GM12878 (cell line): ENCODE measurements at regions not wholly inside any gene's neighbourhood (a gene's known extent, or its start where the extent isn't known, plus 50 kb on each side); places are given as distances from the start of the nearest gene placed in this dataset.

Source experiments
- ATAC-seq: fragments of 200-7000 bp; cut with Tn5 transposase; 3 replicates; pipeline ENCODE4 v1.9.1; 2020; ENCODE audit warnings: mild to moderate bottlenecking, moderate library complexity
- BruUV-seq: library from RNA; stranded (reverse); fragments of 400-500 nt; replicated peaks from 2 replicates; lab custom pipeline; 2021; lab: Mats Ljungman, UMichigan
- CTCF ChIA-PET: fragments of 300-600 bp; sonication (Branson Sonifier 250); formaldehyde crosslinking; extraction: SDS; loops from one replicate; lab custom pipeline; 2021; ENCODE audit warnings: inconsistent platforms; lab: Yijun Ruan, JAX
- POLR2A ChIA-PET: fragments of 350-600 bp; formaldehyde crosslinking; extraction: SDS; loops from one replicate; lab custom pipeline; 2021; ENCODE audit warnings: inconsistent platforms; lab: Charles Lee
- RAD21 ChIA-PET: fragments of 300-600 bp; sonication (Branson Sonifier 250); formaldehyde crosslinking; loops from one replicate; lab custom pipeline; 2023; ENCODE audit warnings: antibody characterized with exemption; ENCODE audit not compliant: unreplicated experiment; lab: Charles Lee
- SMC1A ChIA-PET: fragments of 300-600 bp; sonication (Branson Sonifier 250); formaldehyde crosslinking; loops from one replicate; lab custom pipeline; 2023; ENCODE audit not compliant: unreplicated experiment, uncharacterized antibody; lab: Charles Lee
- DNase-seq: peaks from one replicate; pipeline ENCODE4 v3.0.0-alpha.2; 2011; ENCODE audit warnings: low read depth, low spot score
- FAIRE-seq: peaks from 3 replicates; lab custom pipeline; 2011; peaks lifted over from hg19 to GRCh38; lab: Jason Lieb, UNC
- H2AFZ ChIP-seq: 2 replicates; pipeline ENCODE4 v1.6.0; 2011; ENCODE audit warnings: low read depth, low read length, control low read depth; ENCODE audit not compliant: control insufficient read depth
- H3K27ac ChIP-seq: 2 replicates; pipeline ENCODE4 v1.5.1; 2011; ENCODE audit warnings: control low read depth; ENCODE audit not compliant: control insufficient read depth, insufficient read depth
- H3K27me3 ChIP-seq, 2 experiments: replicated peaks in 1 of 2; 2 replicates each; pipeline versions ENCODE4 v1.6.0 to v1.6.1; 2011; ENCODE audit warnings: low read length in 1 of 2; ENCODE audit not compliant: control insufficient read depth in 2 of 2, insufficient read depth in 2 of 2
- H3K36me3 ChIP-seq, 2 experiments: 2 replicates each; pipeline ENCODE4 v1.5.1; 2011; ENCODE audit warnings: low read length in 1 of 2; ENCODE audit not compliant: control insufficient read depth in 2 of 2, insufficient read depth in 2 of 2
- H3K4me1 ChIP-seq: 2 replicates; pipeline ENCODE4 v1.6.1; 2011; ENCODE audit warnings: mild to moderate bottlenecking, low read length, moderate library complexity, mixed read lengths; ENCODE audit not compliant: control insufficient read depth, insufficient read depth
- H3K4me2 ChIP-seq: 2 replicates; pipeline ENCODE4 v1.6.0; 2011; ENCODE audit warnings: control low read depth; ENCODE audit not compliant: control insufficient read depth, insufficient read depth
- H3K4me3 ChIP-seq: fragments of 200-600 bp; sonication (generic); 2 replicates; pipeline ENCODE4 v1.5.1; 2016
- H3K79me2 ChIP-seq: 2 replicates; pipeline ENCODE4 v1.6.0; 2011; ENCODE audit warnings: low read length; ENCODE audit not compliant: control insufficient read depth, insufficient read depth
- H3K9ac ChIP-seq: 2 replicates; pipeline ENCODE4 v1.8.0; 2011; ENCODE audit warnings: low read length, control low read depth, mixed read lengths; ENCODE audit not compliant: control insufficient read depth, insufficient read depth
- H3K9me3 ChIP-seq: replicated peaks from 3 replicates; pipeline ENCODE4 v1.5.1; 2011; ENCODE audit warnings: mild to moderate bottlenecking, low read length; ENCODE audit not compliant: control insufficient read depth, insufficient read depth
- H4K20me1 ChIP-seq: 2 replicates; pipeline ENCODE4 v1.6.0; 2011; ENCODE audit not compliant: control insufficient read depth, insufficient read depth
- BRCA1 ChIP-seq: IDR thresholded peaks from 2 replicates; pipeline ENCODE4 v1.6.1; 2011; ENCODE audit warnings: low read depth, low read length, improper control_type of control experiment
- CREM ChIP-seq: IDR thresholded peaks from 2 replicates; pipeline ENCODE4 v1.6.1; 2014; ENCODE audit warnings: antibody characterized with exemption, low read depth
- HDAC6 ChIP-seq: fragments of 200-600 bp; sonication (generic); IDR thresholded peaks from one replicate; pipeline ENCODE4 v1.8.0; 2017; ENCODE audit warnings: antibody characterized with exemption; ENCODE audit not compliant: unreplicated experiment
- HDGF ChIP-seq: fragments of 450-650 bp; IDR thresholded peaks from 2 replicates; pipeline ENCODE4 v1.6.1; 2016; ENCODE audit warnings: antibody characterized with exemption
- IKZF1 ChIP-seq: fragments of 450-650 bp; conservative IDR thresholded peaks from 2 replicates; pipeline ENCODE4 v1.6.1; 2017; ENCODE audit warnings: antibody characterized with exemption, mild to moderate bottlenecking
- IRF4 ChIP-seq: IDR thresholded peaks from 2 replicates; pipeline ENCODE4 v1.6.1; 2011; ENCODE audit warnings: low read depth, low read length
- KLF5 ChIP-seq: fragments of 450-650 bp; IDR thresholded peaks from 2 replicates; pipeline ENCODE4 v1.6.1; 2014; ENCODE audit warnings: mild to moderate bottlenecking; ENCODE audit not compliant: partially characterized antibody
- POU2F2 ChIP-seq: IDR thresholded peaks from 3 replicates; pipeline ENCODE4 v1.6.1; 2011; ENCODE audit warnings: low read depth, mild to moderate bottlenecking, low read length, borderline replicate concordance
- SIN3A ChIP-seq: IDR thresholded peaks from 2 replicates; pipeline ENCODE4 v1.6.1; 2012; ENCODE audit warnings: low read depth, low read length, improper control_type of control experiment
- SIX5 ChIP-seq: IDR thresholded peaks from 2 replicates; pipeline ENCODE4 v1.6.1; 2011; ENCODE audit warnings: mild to moderate bottlenecking, low read depth, low read length, moderate library complexity; ENCODE audit not compliant: severe bottlenecking
- SMAD1 ChIP-seq: fragments of 450-650 bp; IDR thresholded peaks from 2 replicates; pipeline ENCODE4 v1.6.1; 2018; ENCODE audit warnings: mild to moderate bottlenecking, low read depth; ENCODE audit not compliant: partially characterized antibody
- TBL1XR1 ChIP-seq: IDR thresholded peaks from 2 replicates; pipeline ENCODE4 v1.6.1; 2012; ENCODE audit warnings: low read depth, low read length, improper control_type of control experiment
- WGBS: methylation state at CpG from one replicate; pipeline ENCODE4 v1.1.6; 2016; ENCODE audit warnings: low lambda C conversion rate; ENCODE audit not compliant: insufficient replicate concordance, insufficient coverage; ENCODE audit errors: missing lambda C conversion rate; 5-methylcytosine and 5-hydroxymethylcytosine counted together
- in situ Hi-C: fragments of 300-500 bp; cut with MboI; formaldehyde crosslinking; loops from 9 replicates; pipeline ENCODE4 v1.14.3; 2018; ENCODE audit warnings: mixed read lengths
- intact Hi-C: fragments of 100-400 bp; cut with micrococcal nuclease; formaldehyde crosslinking; loops from one replicate; pipeline ENCODE4 v1.14.2; 2022; ENCODE audit not compliant: unreplicated experiment

GRCh38 chr2:37425408-37425807 lies 81.0 kb downstream of the QPCT start:
- no peak for TF ChIP-seq SIX5
- TF ChIP-seq HDAC6, result no peak
- no peak for TF ChIP-seq CREM
- TF ChIP-seq SIN3A, result no peak
- no peak for TF ChIP-seq BRCA1
- TF ChIP-seq, all 136 proteins: peak for 0
- no TSS peak for BruUV-seq
- Histone ChIP-seq H3K9ac (no peak overlapping the region), H3K9me3 (no peaks in the 10 kb centered on the region; the same call in 2 of the 3 replicates), H2AFZ (no peak overlapping the region), H3K36me3 (no peaks in the 10 kb centered on the region), H3K4me2 (no peak overlapping the region), H3K79me2 (no peaks in the 10 kb centered on the region), H3K27ac (no peak overlapping the region), H3K4me1 (no peaks in the 10 kb centered on the region), H4K20me1 (no peaks in the 10 kb centered on the region), H3K4me3 (no peak overlapping the region), H3K27me3 (no peaks in the 10 kb centered on the region)
- POLR2A ChIA-PET, result interaction anchor here (0.6 kb wide), 1 partner anchor 463 kb away, joined by 8 read pairs; no protein-coding TSS in a partner anchor
- ATAC-seq (no peak), DNase-seq (no peak), FAIRE-seq (no peak)
- SMC1A ChIA-PET, result interaction anchor here (0.7 to 1.5 kb wide), 4 partner anchors 10 to 360 kb away, joined by 3 to 10 read pairs (median 4); no protein-coding TSS in a partner anchor
- in situ Hi-C loops, result no loop called here
- intact Hi-C loops, result no loop called here
- WGBS, result 60% methylated on average over 3 of the region's 3 CpGs
- RAD21 ChIA-PET, result interaction anchor here (0.9 kb wide), 1 partner anchor 452 kb away, joined by 3 read pairs; no protein-coding TSS in a partner anchor
- CTCF ChIA-PET, result interaction anchor here (1.3 to 2.0 kb wide), 2 partner anchors 10 to 452 kb away, joined by 4 to 12 read pairs; no protein-coding TSS in a partner anchor

GRCh38 chr2:37427241-37427640 lies 82.8 kb downstream of the QPCT start:
- Histone ChIP-seq H3K79me2 (no peaks in the 10 kb centered on the region), H3K4me3 (no peak overlapping the region), H3K27ac (no peak overlapping the region), H3K4me2 (no peak overlapping the region), H2AFZ (no peak overlapping the region), H4K20me1 (no peaks in the 10 kb centered on the region), H3K9me3 (no peaks in the 10 kb centered on the region; the same call in 2 of the 3 replicates), H3K36me3 (no peaks in the 10 kb centered on the region), H3K27me3 (no peaks in the 10 kb centered on the region), H3K9ac (no peak overlapping the region), H3K4me1 (no peaks in the 10 kb centered on the region)
- POLR2A ChIA-PET, result no interaction called here
- intact Hi-C loops, result no loop called here
- in situ Hi-C loops, result no loop called here
- TF ChIP-seq TBL1XR1 (no peak), HDGF (no peak), IKZF1 (no peak), POU2F2 (no peak), IRF4 (no peak), SIN3A (no peak), SMAD1 (no peak), KLF5 (no peak)
- SMC1A ChIA-PET, result interaction anchor here (1.9 kb wide), 1 partner anchor 405 kb away, joined by 4 read pairs; no protein-coding TSS in a partner anchor
- RAD21 ChIA-PET, result no interaction called here
- CTCF ChIA-PET, result no interaction called here
- no peak for FAIRE-seq
- no peak for ATAC-seq
- no TSS peak for BruUV-seq
- DNase-seq, result no peak
